ENCODE measurements at regions not wholly inside any gene's neighbourhood (a gene's known extent, or its start where the extent isn't known, plus 50 kb on each side); places are given as distances from the start of the nearest gene placed in this dataset.

- WGBS (ENCODE audit: low lambda C conversion rate) = 15% methylated on average over 2 of the region's 2 CpGs
- H3K9me2 ChIP-seq = no peaks in the 10 kb centered on the region
- no peak for TF ChIP-seq MEF2A (IDR thresholded peaks at IDR 0.05; ENCODE audit: borderline replicate concordance, low read depth)
- no peak for TF ChIP-seq REST (IDR thresholded peaks at IDR 0.05; ENCODE audit: low read depth, low read length)
- TF ChIP-seq YY1 (IDR thresholded peaks at IDR 0.05; ENCODE audit: low read depth) = no peak
- no peak for TF ChIP-seq NRF1 (IDR thresholded peaks at IDR 0.05; ENCODE audit: low read depth, low read length)
- no peak for TF ChIP-seq TAF1 (IDR thresholded peaks at IDR 0.05; ENCODE audit: borderline replicate concordance, low read depth, low read length)
- no peak for TF ChIP-seq GATA2 (CRISPR knock-in tag; IDR thresholded peaks at IDR 0.05)
- TF ChIP-seq SMC3 (IDR thresholded peaks at IDR 0.05; ENCODE audit: low read depth, low read length) = no peak
- no peak for TF ChIP-seq JUND (IDR thresholded peaks at IDR 0.05)
- TF ChIP-seq FOXM1 (IDR thresholded peaks at IDR 0.05; ENCODE audit: low read depth) = no peak
- no peak overlapping the region for H3K4me3 ChIP-seq (ENCODE audit: low read depth in 2 of 2, low read length in 1 of 2)
- no peaks in the 10 kb centered on the region for H3K9me3 ChIP-seq
- no peaks in the 10 kb centered on the region for H3F3A ChIP-seq (replicated peaks; ENCODE audit: insufficient read depth)
- ChIA-PET CTCF (no interaction called here), POLR2A (no interaction called here)
- H3K36me3 ChIP-seq (replicated peaks in 1 of 2; ENCODE audit: control insufficient read depth in 1 of 2, insufficient read depth in 2 of 2, low read length in 1 of 2) = no peaks in the 10 kb centered on the region
- H3K27me3 ChIP-seq (ENCODE audit: insufficient read depth) = no peaks in the 10 kb centered on the region
- H3K4me1 ChIP-seq (ENCODE audit: control insufficient read depth in 1 of 2, insufficient read depth in 2 of 2, low read depth in 1 of 2, low read length in 1 of 2) = no peaks in the 10 kb centered on the region
- no peak overlapping the region for H3K27ac ChIP-seq (ENCODE audit: low read depth in 2 of 2, low read length in 1 of 2)
- no peak for DNase-seq
- no peaks in the 10 kb centered on the region for H4K20me1 ChIP-seq (ENCODE audit: insufficient read depth)
- H2AFZ ChIP-seq (ENCODE audit: low read depth) = no peak overlapping the region
- H3K9ac ChIP-seq = no peak overlapping the region
- no peaks in the 10 kb centered on the region for H3K79me2 ChIP-seq (ENCODE audit: insufficient read depth)
- H3K4me2 ChIP-seq = no peak overlapping the region
Measured at GRCh38 chr13:74715718-74716117, 581.5 kb upstream of the KLF12 start.

DNA sequence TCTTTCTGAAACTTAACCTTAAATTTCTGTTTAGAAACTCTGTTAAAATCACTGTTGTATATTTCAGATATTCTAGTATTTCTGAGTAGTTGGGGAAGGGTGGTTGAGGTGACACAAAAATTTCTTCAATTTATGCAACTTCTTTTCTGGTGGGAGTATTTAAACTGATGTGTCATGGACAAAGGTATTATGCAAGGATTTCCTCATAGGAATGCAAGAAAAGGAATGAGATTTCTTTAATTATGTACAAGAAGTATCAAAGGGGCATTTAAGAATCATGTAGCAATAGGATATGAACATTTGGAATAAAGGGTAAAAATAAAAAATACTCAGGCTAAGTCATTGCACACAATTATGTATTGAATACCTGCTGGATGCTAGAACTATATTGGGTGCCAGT, 575.8 kb upstream of the KLF12 start:
- Histone ChIP-seq H2AFZ (ENCODE audit: low read depth) (no peak overlapping the region), H3K4me2 (no peak overlapping the region), H3K9me3 (no peaks in the 10 kb centered on the region), H3K27ac (ENCODE audit: low read depth in 2 of 2, low read length in 1 of 2) (no peak overlapping the region), H3F3A (replicated peaks; ENCODE audit: insufficient read depth) (no peaks in the 10 kb centered on the region), H4K20me1 (ENCODE audit: insufficient read depth) (no peaks in the 10 kb centered on the region), H3K9ac (no peak overlapping the region), H3K27me3 (ENCODE audit: insufficient read depth) (no peaks in the 10 kb centered on the region), H3K9me2 (no peaks in the 10 kb centered on the region), H3K4me1 (ENCODE audit: control insufficient read depth in 1 of 2, insufficient read depth in 2 of 2, low read depth in 1 of 2, low read length in 1 of 2) (no peaks in the 10 kb centered on the region), H3K79me2 (ENCODE audit: insufficient read depth) (no peaks in the 10 kb centered on the region), H3K4me3 (ENCODE audit: low read depth in 2 of 2, low read length in 1 of 2) (no peak overlapping the region), H3K36me3 (replicated peaks in 1 of 2; ENCODE audit: control insufficient read depth in 1 of 2, insufficient read depth in 2 of 2, low read length in 1 of 2) (no peaks in the 10 kb centered on the region)
- POLR2A ChIA-PET = no interaction called here
- DNase-seq = no peak
- CTCF ChIA-PET = no interaction called here
- no peak for TF ChIP-seq FOXM1 (IDR thresholded peaks at IDR 0.05; ENCODE audit: low read depth)
- TF ChIP-seq, protein P1, sequence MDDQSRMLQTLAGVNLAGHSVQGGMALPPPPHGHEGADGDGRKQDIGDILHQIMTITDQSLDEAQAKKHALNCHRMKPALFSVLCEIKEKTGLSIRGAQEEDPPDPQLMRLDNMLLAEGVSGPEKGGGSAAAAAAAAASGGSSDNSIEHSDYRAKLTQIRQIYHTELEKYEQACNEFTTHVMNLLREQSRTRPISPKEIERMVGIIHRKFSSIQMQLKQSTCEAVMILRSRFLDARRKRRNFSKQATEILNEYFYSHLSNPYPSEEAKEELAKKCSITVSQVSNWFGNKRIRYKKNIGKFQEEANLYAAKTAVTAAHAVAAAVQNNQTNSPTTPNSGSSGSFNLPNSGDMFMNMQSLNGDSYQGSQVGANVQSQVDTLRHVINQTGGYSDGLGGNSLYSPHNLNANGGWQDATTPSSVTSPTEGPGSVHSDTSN (IDR thresholded peaks at IDR 0.05) = no peak
- TF ChIP-seq MXI1 (IDR thresholded peaks at IDR 0.05; ENCODE audit: low read depth, low read length) = no peak
- no peak for TF ChIP-seq RXRA (IDR thresholded peaks at IDR 0.05; ENCODE audit: borderline replicate concordance, low read depth)
- TF ChIP-seq, protein P2, sequence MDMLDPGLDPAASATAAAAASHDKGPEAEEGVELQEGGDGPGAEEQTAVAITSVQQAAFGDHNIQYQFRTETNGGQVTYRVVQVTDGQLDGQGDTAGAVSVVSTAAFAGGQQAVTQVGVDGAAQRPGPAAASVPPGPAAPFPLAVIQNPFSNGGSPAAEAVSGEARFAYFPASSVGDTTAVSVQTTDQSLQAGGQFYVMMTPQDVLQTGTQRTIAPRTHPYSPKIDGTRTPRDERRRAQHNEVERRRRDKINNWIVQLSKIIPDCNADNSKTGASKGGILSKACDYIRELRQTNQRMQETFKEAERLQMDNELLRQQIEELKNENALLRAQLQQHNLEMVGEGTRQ (IDR thresholded peaks at IDR 0.05; ENCODE audit: borderline replicate concordance, low read depth, low read length) = no peak
- no peak for TF ChIP-seq TCF12 (IDR thresholded peaks at IDR 0.05)
- no peak for TF ChIP-seq SIN3A (IDR thresholded peaks at IDR 0.05; ENCODE audit: borderline replicate concordance, low read depth, low read length)
- no peak for TF ChIP-seq FOXJ3 (CRISPR knock-in tag; IDR thresholded peaks at IDR 0.05)
- no peak for TF ChIP-seq EP300 (IDR thresholded peaks at IDR 0.05; ENCODE audit: borderline replicate concordance in 1 of 2, low read depth in 1 of 2, low read length in 1 of 2)
- TF ChIP-seq SMC3 (IDR thresholded peaks at IDR 0.05; ENCODE audit: low read depth, low read length) = no peak
- TF ChIP-seq FOSL2 (IDR thresholded peaks at IDR 0.05; ENCODE audit: borderline replicate concordance, low read depth) = no peak
- TF ChIP-seq JUND (IDR thresholded peaks at IDR 0.05) = no peak
